GM18499 (cell line): ENCODE measurements at regions not wholly inside any gene's neighbourhood (a gene's known extent, or its start where the extent isn't known, plus 50 kb on each side); places are given as distances from the start of the nearest gene placed in this dataset.
A peak's percentile ranks its signal among the peaks of the same experiment; 100 is the strongest.

Experiments used
- ATAC-seq: cut with Tn5 transposase; IDR thresholded peaks from one replicate; pipeline ENCODE4 v1.9.1; 2021; ENCODE audit warnings: moderate number of reproducible peaks; ENCODE audit not compliant: insufficient read depth, unreplicated experiment

DNA sequence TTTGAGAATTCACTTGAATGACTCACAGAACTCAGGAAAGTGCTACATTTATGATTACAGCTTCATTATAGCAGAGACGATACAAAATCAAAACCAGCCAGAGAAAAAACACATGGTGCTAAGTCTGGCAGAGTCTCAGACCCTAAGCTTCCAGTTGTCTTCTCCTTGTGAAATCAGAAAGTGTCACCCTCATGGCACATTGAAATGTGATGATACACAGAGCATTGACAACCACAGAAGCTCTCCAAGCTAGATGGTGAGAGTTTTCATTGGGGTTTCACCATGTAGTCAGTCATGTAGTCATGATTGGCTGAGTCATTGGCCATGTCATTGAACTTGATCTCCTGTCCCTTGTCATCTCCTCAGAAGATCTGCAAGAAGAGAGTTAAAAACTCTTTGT is 526.6 kb downstream of the MRPL39 start:
- ATAC-seq, result no peak

- no peak for ATAC-seq
Measured at GRCh38 chr21:25080141-25080540, 527.1 kb downstream of the MRPL39 start.

DNA sequence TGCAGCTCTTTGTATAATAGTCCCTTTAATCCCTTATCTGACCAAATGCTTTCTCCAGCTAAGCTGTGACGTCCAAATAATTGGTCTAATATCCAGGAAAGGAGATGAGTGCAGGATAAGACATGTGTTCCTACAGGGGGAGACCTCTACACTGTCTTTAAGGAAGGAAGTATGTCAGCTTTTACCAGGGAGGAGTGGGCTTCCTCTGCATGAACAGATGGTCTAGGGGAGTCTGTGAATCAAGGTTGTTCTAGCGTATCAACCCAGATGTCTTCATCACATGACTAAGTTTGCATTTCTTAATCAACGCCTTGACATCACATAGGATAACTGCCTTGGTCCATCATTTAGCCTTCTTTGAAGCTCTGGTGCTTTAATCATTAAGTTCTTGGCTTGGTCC is 528.2 kb downstream of the MRPL39 start:
- ATAC-seq, result no peak

GRCh38 chr21:25062061-25062460 is 545.2 kb downstream of the MRPL39 start:
- no peak for ATAC-seq

DNA sequence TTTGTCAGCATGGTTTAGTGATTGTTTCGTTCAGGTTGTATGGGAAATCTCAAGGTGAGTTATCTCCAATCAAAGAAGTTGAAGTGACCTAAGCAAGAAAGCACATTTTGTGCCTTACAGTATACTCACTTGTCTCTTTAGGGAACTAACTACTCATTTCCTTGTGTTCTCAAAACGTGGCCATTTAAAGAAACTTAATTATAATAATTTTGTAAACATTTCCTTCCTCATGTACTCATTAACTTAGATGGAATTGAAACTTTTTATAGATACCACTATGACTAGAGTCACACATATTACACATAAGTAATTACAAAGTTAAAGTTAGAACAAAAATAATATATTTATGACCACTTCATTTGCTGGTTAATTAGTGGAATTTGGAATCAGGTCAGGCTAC is 552.6 kb downstream of the MRPL39 start:
- no peak for ATAC-seq

- ATAC-seq, result peak; percentile 91
Measured at GRCh38 chr21:25039461-25040380, 567.6 kb downstream of the MRPL39 start.

DNA sequence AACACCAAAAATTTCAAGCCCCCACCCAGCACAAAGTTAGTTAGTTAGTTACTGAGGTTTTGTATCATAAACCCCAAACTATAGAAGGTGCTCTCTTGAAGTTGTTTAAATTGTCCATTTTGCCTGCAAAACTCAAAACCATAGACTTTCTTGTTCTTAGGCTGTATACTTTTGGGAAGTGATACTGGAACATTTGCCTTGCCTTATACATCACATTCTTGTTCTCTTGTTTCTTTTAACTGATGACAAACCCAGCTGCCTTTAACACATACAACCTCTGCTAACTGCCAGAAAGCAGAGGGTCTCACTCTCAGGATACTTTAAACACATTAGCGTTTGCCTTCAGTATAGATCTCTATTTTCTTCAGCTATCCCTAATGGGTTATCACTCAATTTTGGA is 570.5 kb downstream of the MRPL39 start:
- ATAC-seq, result no peak

DNA sequence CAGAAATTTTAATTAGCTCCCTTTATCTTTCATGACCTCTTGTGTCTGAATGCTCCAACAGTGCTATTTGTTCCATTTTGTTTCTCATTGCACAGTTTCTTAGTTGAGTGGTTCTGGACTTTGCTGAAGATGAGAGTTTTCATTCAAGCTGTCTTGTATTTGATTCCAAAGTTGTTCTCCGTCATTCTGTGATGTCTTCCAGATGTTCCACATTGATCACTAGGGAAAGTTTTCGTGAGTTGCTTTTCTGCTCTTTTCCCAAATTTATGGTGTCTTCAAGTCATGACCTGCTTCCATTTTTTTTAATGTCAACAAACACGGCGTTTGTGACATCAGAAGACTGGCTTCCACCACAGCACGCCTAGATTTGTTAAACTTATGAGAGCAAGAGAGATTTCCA is 575.5 kb downstream of the MRPL39 start:
- ATAC-seq, result no peak

- ATAC-seq, result no peak
Measured at GRCh38 chr21:25029580-25029979, 577.7 kb downstream of the MRPL39 start.

- no peak for ATAC-seq
Measured at GRCh38 chr21:25025596-25025995, 581.7 kb downstream of the MRPL39 start.

DNA sequence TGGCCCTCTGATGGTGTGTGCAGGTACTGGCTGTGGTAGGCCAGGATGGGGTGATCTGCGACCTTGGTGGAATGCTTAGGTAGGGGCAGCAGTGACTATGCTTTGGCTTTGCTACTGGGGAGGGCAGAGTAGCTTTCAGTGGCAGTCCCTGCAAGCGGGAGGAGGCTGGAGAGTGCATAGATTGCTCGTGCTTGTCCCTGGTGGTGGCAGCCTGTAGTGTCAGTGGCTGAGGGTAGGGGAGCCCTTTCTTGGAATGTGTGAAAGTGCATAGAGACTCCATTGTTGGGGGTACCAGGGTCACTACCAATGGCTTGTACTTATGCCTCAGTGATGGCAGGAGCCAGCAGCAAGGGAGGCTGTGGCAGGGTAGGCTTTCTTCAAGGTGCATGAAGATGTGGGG is 582.6 kb downstream of the MRPL39 start:
- no peak for ATAC-seq

DNA sequence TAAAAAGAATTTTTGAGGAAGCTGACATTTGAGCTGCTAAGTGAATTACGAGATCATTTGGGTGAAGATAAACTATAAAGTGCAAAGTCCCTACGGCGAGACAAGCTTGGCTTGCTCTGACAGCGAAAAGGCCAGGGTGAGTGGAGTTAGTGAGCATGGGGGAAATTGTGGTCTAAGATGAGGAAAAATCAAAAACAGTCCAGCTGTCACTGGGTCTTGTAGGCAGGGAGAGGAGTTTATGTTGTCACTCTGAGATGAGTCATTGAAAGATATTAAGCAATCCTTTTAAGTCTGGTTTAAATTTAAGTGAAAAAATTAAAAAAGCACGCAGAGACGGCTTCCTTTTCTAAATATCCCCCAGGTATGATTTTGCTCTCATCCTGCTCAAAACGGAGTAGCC is 601.9 kb downstream of the MRPL39 start:
- no peak for ATAC-seq

- no peak for ATAC-seq
Measured at GRCh38 chr21:25002676-25003075, 604.6 kb downstream of the MRPL39 start.

GRCh38 chr21:24995216-24995615 is 612.1 kb downstream of the MRPL39 start:
- no peak for ATAC-seq

DNA sequence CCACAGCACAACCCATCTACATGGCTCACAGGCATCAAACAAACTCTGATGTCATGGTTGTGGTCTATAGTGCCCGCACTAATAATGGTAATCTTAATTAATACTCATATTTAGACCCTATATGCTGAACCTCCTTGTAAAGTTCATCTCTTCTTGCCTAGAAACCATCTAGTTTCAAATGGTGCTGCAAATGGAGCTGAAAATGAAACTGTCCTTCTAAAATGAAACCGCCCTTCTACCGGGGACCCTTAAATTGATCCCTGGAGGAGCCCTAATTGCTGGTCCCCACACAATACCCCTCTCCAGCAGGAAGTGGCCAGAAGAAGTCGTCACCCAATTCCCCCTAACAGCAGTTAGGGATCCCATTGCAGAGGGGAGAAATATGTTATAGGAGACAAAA is 612.6 kb downstream of the MRPL39 start:
- ATAC-seq, result no peak

- ATAC-seq, result no peak
Measured at GRCh38 chr21:24989516-24989915, 617.8 kb downstream of the MRPL39 start.

- no peak for ATAC-seq
Measured at GRCh38 chr21:24988941-24989340, 618.3 kb downstream of the MRPL39 start.

GRCh38 chr21:24976238-24976637 is 631.0 kb downstream of the MRPL39 start:
- peak; percentile 73 for ATAC-seq

GRCh38 chr21:24969068-24969467 is 638.2 kb downstream of the MRPL39 start:
- ATAC-seq, result no peak

DNA sequence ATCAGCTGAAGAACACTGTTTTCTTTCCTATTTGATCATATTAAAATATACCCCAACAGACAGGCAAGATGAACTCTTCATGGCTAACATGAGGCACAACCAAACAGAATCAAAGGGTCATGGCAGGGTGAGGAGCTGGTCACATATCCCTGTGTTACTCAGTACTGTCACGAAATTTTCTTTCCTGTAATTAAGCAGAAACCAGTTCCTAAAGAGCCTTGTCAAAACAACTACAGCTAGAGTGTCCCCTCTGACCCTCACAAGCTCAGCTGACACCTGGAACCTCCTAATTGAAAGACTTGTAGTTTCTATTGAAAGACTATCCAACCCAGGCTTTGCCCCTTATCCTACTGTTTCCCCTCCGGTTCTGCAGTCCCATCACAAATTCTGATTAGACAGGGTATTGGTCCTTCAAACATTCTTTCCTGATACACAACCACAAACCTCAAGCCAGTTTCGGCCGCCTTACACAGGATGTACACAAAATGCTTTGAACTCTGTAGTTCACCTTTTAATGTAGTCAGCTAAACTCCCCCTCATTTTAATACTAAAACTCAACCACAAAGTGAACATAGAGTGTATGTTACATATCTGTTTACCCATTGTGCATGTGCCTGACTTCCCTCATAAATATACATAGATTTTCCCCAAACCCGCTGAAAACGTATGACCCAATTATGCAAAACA is 651.9 kb downstream of the MRPL39 start:
- ATAC-seq, result peak; percentile 96

DNA sequence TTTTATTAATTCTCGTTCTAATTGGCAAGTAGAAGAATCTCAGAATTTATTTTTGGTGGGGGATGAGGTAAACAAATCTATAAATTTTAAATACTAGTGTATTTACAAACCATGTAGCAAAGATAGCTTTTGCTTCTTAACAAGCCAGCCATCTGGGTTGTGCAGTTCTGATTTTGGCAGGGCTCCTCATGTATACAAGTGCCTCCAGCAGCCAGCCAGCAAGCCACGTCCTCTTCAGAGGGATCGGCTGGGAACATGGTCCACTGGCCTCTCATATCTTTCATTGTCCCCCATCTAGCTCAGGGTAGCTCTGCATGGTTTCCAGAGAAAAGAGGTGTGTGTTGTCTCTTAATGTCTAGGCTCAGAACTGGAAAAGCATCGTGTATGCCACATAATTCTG is 659.1 kb downstream of the MRPL39 start:
- ATAC-seq, result no peak

DNA sequence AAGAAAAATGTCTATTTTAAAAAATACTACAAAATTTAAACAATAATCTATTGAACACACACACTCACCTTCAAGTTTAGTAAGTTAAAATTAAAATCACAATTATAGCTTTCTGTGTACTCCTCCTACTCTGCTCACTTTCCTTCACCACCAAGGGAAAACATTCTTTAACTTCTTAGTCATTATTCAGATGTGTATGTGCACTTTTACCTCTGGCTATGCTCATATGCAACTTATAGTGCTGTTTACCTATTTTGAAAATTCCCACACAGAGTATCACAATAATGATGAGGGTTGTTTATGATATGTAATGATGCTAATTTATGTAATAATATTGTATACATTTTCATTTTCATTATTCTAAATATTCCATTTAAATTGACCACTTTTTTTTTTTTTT is 661.4 kb downstream of the MRPL39 start:
- ATAC-seq, result no peak
